ENCODE measurements at regions not wholly inside any gene's neighbourhood (a gene's known extent, or its start where the extent isn't known, plus 50 kb on each side); places are given as distances from the start of the nearest gene placed in this dataset.

DNA sequence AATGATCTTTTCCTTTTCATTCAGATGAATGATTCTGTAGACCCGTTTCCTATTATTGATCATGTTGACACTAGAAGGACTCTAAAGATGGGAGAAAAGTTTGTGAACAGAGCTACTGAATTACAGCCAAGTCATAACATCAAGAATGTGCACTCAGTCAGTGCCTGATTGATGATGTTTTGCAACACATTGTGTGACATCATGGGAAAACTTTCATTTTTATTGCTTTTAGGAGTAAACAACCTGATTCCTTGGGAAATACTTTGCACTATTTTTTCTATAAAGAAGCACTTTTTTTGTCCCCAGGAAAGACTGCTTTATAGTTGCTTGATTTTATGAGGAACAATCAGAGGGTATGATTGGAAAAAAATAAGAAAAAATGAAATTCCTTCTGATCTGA lies 383.8 kb upstream of the JAG1 start:
- TF ChIP-seq CTCF (conservative IDR thresholded peaks at IDR 0.05) (no peak), EZH2 (IDR thresholded peaks at IDR 0.05; ENCODE audit: low read depth) (no peak)
